ENCODE measurements at regions not wholly inside any gene's neighbourhood (a gene's known extent, or its start where the extent isn't known, plus 50 kb on each side); places are given as distances from the start of the nearest gene placed in this dataset.

DNA sequence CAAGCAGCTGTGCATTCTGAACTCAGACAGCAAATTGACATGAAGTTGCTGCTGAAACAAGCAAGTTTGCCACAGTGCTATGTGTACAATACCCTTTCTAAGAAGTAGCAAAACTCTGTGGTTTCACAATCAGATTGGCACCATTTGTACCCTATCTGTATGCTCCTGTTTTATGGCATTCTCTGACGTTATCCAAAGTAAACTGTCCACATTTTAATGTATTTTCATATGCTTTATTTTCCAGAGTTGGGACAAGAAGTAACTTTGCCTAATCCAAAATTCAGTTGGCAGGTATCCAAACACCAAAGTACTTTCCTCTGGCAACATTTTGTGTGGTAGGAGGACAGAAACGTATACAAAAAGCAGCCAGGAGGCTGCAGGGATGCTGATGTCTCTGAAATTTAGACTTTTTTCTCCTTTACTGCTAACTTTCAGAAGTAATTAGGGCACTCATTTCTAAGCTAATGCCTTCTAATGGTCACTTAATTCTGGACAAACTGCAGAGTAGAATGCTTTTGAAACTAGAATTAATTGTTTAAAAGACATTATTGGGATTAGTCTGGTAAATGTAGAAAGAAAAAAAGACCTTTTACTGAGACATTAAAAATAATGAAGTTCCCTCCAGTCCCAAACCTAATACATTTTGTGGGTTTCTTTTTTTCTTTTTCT is 414.7 kb upstream of the NRP1 start:
- Histone ChIP-seq H3K4me3 (ENCODE audit: low read depth in 1 of 3, low read length in 3 of 3) (no peak overlapping the region), H3K9me3 (ENCODE audit: control insufficient read depth in 2 of 2, insufficient read depth in 1 of 2, low read depth in 1 of 2, low read length in 1 of 2) (peaks cover 0 to 1% of the 10 kb centered on the region in 2 donors), H3K4me1 (ENCODE audit: control insufficient read depth in 3 of 3, insufficient read depth in 2 of 3, low read depth in 1 of 3, low read length in 2 of 3) (no peaks in the 10 kb centered on the region), H3K36me3 (ENCODE audit: control insufficient read depth in 3 of 3, insufficient read depth in 2 of 3, low read depth in 1 of 3, low read length in 3 of 3) (no peaks in the 10 kb centered on the region), H3K27ac (ENCODE audit: low read depth in 1 of 3, low read length in 2 of 3) (no peak overlapping the region), H3K27me3 (ENCODE audit: control insufficient read depth in 3 of 3, insufficient read depth in 3 of 3, low read length in 3 of 3) (no peaks in the 10 kb centered on the region)
- DNase-seq (no peak), FAIRE-seq (no peak)
- 20 to 23% (median 21%) methylated on average over 2 of the region's 2 CpGs for WGBS, 3 donors

DNA sequence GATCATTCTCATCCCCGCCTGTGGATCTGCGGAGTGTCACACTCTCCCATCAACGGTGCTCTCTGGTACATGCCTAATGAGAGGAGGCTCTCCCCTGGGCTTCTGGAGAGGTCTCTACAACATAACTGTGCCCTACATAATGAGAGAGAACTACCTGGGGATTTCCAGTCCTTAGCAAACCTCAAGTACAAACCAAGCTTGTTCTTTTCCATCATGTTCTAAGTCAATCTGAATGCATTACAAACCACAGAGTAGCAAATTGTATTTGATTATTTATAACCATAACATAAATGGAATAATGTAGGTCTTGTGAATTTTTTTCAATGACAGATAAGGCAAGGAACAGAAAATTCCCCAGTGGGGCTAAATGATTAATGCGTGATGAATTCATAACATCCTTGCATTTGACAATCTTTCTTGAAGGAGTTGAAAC is 412.4 kb upstream of the NRP1 start:
- H3K4me1 ChIP-seq (ENCODE audit: control insufficient read depth in 3 of 3, insufficient read depth in 2 of 3, low read depth in 1 of 3, low read length in 2 of 3) = no peaks in the 10 kb centered on the region
- peaks cover 0 to 11% of the 10 kb centered on the region in 2 donors for H3K9me3 ChIP-seq (ENCODE audit: control insufficient read depth in 2 of 2, insufficient read depth in 1 of 2, low read depth in 1 of 2, low read length in 1 of 2)
- no peaks in the 10 kb centered on the region for H3K36me3 ChIP-seq (ENCODE audit: control insufficient read depth in 3 of 3, insufficient read depth in 2 of 3, low read depth in 1 of 3, low read length in 3 of 3)
- no peak overlapping the region for H3K27ac ChIP-seq (ENCODE audit: low read depth in 1 of 3, low read length in 2 of 3)
- FAIRE-seq = no peak
- H3K27me3 ChIP-seq (ENCODE audit: control insufficient read depth in 3 of 3, insufficient read depth in 3 of 3, low read length in 3 of 3) = no peaks in the 10 kb centered on the region
- no peak for DNase-seq
- no peak overlapping the region for H3K4me3 ChIP-seq (ENCODE audit: low read depth in 1 of 3, low read length in 3 of 3)
- WGBS, 3 donors = 92 to 94% (median 92%) methylated on average over 4 of the region's 4 CpGs

GRCh38 chr10:33746186-33746585 is 411.7 kb upstream of the NRP1 start:
- Histone ChIP-seq H3K27ac (ENCODE audit: low read depth in 1 of 3, low read length in 2 of 3) (no peak overlapping the region), H3K4me3 (ENCODE audit: low read depth in 1 of 3, low read length in 3 of 3) (no peak overlapping the region), H3K4me1 (ENCODE audit: control insufficient read depth in 3 of 3, insufficient read depth in 2 of 3, low read depth in 1 of 3, low read length in 2 of 3) (no peaks in the 10 kb centered on the region), H3K36me3 (ENCODE audit: control insufficient read depth in 3 of 3, insufficient read depth in 2 of 3, low read depth in 1 of 3, low read length in 3 of 3) (no peaks in the 10 kb centered on the region), H3K27me3 (ENCODE audit: control insufficient read depth in 3 of 3, insufficient read depth in 3 of 3, low read length in 3 of 3) (no peaks in the 10 kb centered on the region), H3K9me3 (ENCODE audit: control insufficient read depth in 2 of 2, insufficient read depth in 1 of 2, low read depth in 1 of 2, low read length in 1 of 2) (peaks cover 0 to 11% of the 10 kb centered on the region in 2 donors)
- FAIRE-seq (no peak), DNase-seq (no peak)
- WGBS, 3 donors = 88 to 92% (median 92%) methylated on average over 6 of the region's 6 CpGs

GRCh38 chr10:33743429-33743857 is 409.0 kb upstream of the NRP1 start:
- peak; percentile 72 to 94 for DNase-seq
- H3K4me1 ChIP-seq (ENCODE audit: control insufficient read depth in 3 of 3, insufficient read depth in 2 of 3, low read depth in 1 of 3, low read length in 2 of 3) = no peaks in the 10 kb centered on the region
- no peak for FAIRE-seq

GRCh38 chr10:33739031-33739430 is 404.6 kb upstream of the NRP1 start:
- peaks cover 0 to 8% of the 10 kb centered on the region in 2 donors for H3K9me3 ChIP-seq (ENCODE audit: control insufficient read depth in 2 of 2, insufficient read depth in 1 of 2, low read depth in 1 of 2, low read length in 1 of 2)
- DNase-seq (no peak), FAIRE-seq (no peak)
- no peak overlapping the region for H3K27ac ChIP-seq (ENCODE audit: low read depth in 1 of 3, low read length in 2 of 3)
- peaks cover 0 to 4% (median 0%) of the 10 kb centered on the region in 3 donors for H3K4me1 ChIP-seq (ENCODE audit: control insufficient read depth in 3 of 3, insufficient read depth in 2 of 3, low read depth in 1 of 3, low read length in 2 of 3)
- no peaks in the 10 kb centered on the region for H3K27me3 ChIP-seq (ENCODE audit: control insufficient read depth in 3 of 3, insufficient read depth in 3 of 3, low read length in 3 of 3)
- H3K4me3 ChIP-seq (ENCODE audit: low read depth in 1 of 3, low read length in 3 of 3) = no peak overlapping the region
- H3K36me3 ChIP-seq (ENCODE audit: control insufficient read depth in 3 of 3, insufficient read depth in 2 of 3, low read depth in 1 of 3, low read length in 3 of 3) = no peaks in the 10 kb centered on the region

More at GRCh38 chr10:33743429-33743857, 409.0 kb upstream of the NRP1 start:
- WGBS, 3 donors = 10 to 54% (median 15%) methylated on average over 2 of the region's 2 CpGs
- H3K27ac ChIP-seq (ENCODE audit: low read depth in 1 of 3, low read length in 2 of 3) = no peak overlapping the region
- no peak overlapping the region for H3K4me3 ChIP-seq (ENCODE audit: low read depth in 1 of 3, low read length in 3 of 3)
- H3K36me3 ChIP-seq (ENCODE audit: control insufficient read depth in 3 of 3, insufficient read depth in 2 of 3, low read depth in 1 of 3, low read length in 3 of 3) = no peaks in the 10 kb centered on the region
- H3K27me3 ChIP-seq (ENCODE audit: control insufficient read depth in 3 of 3, insufficient read depth in 3 of 3, low read length in 3 of 3) = no peaks in the 10 kb centered on the region
- H3K9me3 ChIP-seq (ENCODE audit: control insufficient read depth in 2 of 2, insufficient read depth in 1 of 2, low read depth in 1 of 2, low read length in 1 of 2) = peaks cover 0 to 11% of the 10 kb centered on the region in 2 donors

DNA sequence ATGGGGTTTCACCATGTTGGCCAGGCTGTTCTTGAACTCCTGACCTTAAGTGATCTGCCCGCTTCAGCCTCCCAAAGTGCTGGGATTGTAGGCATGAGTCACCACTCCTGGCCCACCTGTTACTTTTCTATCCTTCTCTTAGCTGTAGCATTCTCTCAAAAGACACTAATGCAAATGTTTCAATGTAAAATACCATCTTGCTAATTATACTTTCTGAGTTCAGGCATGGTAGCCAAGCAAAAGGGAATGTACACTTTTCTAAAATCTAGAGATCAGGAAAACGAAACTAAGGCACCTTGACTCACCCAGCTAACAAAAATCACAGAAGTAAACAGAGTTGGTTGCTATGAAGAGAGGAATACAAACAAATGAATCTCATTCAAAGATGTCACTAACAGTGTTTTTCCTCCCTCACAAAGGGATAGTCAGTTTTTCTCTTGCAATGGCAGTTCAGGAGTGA is 401.0 kb upstream of the NRP1 start:
- FAIRE-seq (no peak), DNase-seq (peak; percentile 15 to 24)
- Histone ChIP-seq H3K27ac (ENCODE audit: low read depth in 1 of 3, low read length in 2 of 3) (no peak overlapping the region), H3K27me3 (ENCODE audit: control insufficient read depth in 3 of 3, insufficient read depth in 3 of 3, low read length in 3 of 3) (no peaks in the 10 kb centered on the region), H3K9me3 (ENCODE audit: control insufficient read depth in 2 of 2, insufficient read depth in 1 of 2, low read depth in 1 of 2, low read length in 1 of 2) (no peaks in the 10 kb centered on the region), H3K36me3 (ENCODE audit: control insufficient read depth in 3 of 3, insufficient read depth in 2 of 3, low read depth in 1 of 3, low read length in 3 of 3) (no peaks in the 10 kb centered on the region), H3K4me3 (ENCODE audit: low read depth in 1 of 3, low read length in 3 of 3) (no peak overlapping the region), H3K4me1 (ENCODE audit: control insufficient read depth in 3 of 3, insufficient read depth in 2 of 3, low read depth in 1 of 3, low read length in 2 of 3) (peaks cover 0 to 4% (median 0%) of the 10 kb centered on the region in 3 donors)
- 43 to 54% (median 46%) methylated on average over 2 of the region's 2 CpGs for WGBS, 3 donors

GRCh38 chr10:33734393-33735155 is 400.1 kb upstream of the NRP1 start:
- H3K9me3 ChIP-seq (ENCODE audit: control insufficient read depth in 2 of 2, insufficient read depth in 1 of 2, low read depth in 1 of 2, low read length in 1 of 2) = no peaks in the 10 kb centered on the region
- no peaks in the 10 kb centered on the region for H3K27me3 ChIP-seq (ENCODE audit: control insufficient read depth in 3 of 3, insufficient read depth in 3 of 3, low read length in 3 of 3)
- no peak overlapping the region for H3K27ac ChIP-seq (ENCODE audit: low read depth in 1 of 3, low read length in 2 of 3)
- WGBS, 3 donors = 84 to 88% (median 86%) methylated on average over 6 of the region's 6 CpGs
- no peaks in the 10 kb centered on the region for H3K36me3 ChIP-seq (ENCODE audit: control insufficient read depth in 3 of 3, insufficient read depth in 2 of 3, low read depth in 1 of 3, low read length in 3 of 3)
- no peak overlapping the region for H3K4me3 ChIP-seq (ENCODE audit: low read depth in 1 of 3, low read length in 3 of 3)
- H3K4me1 ChIP-seq (ENCODE audit: control insufficient read depth in 3 of 3, insufficient read depth in 2 of 3, low read depth in 1 of 3, low read length in 2 of 3) = peaks cover 0 to 4% (median 0%) of the 10 kb centered on the region in 3 donors
- FAIRE-seq = no peak
- no peak for DNase-seq

GRCh38 chr10:33733058-33733457 is 398.6 kb upstream of the NRP1 start:
- H3K27ac ChIP-seq (ENCODE audit: low read depth in 1 of 3, low read length in 2 of 3) = no peak overlapping the region
- no peak overlapping the region for H3K4me3 ChIP-seq (ENCODE audit: low read depth in 1 of 3, low read length in 3 of 3)
- peaks cover 0 to 2% of the 10 kb centered on the region in 2 donors for H3K9me3 ChIP-seq (ENCODE audit: control insufficient read depth in 2 of 2, insufficient read depth in 1 of 2, low read depth in 1 of 2, low read length in 1 of 2)
- WGBS, 3 donors = 89 to 92% (median 90%) methylated on average over 3 of the region's 3 CpGs
- H3K36me3 ChIP-seq (ENCODE audit: control insufficient read depth in 3 of 3, insufficient read depth in 2 of 3, low read depth in 1 of 3, low read length in 3 of 3) = no peaks in the 10 kb centered on the region
- no peaks in the 10 kb centered on the region for H3K27me3 ChIP-seq (ENCODE audit: control insufficient read depth in 3 of 3, insufficient read depth in 3 of 3, low read length in 3 of 3)
- FAIRE-seq = no peak
- H3K4me1 ChIP-seq (ENCODE audit: control insufficient read depth in 3 of 3, insufficient read depth in 2 of 3, low read depth in 1 of 3, low read length in 2 of 3) = peaks cover 0 to 4% (median 0%) of the 10 kb centered on the region in 3 donors
- DNase-seq = no peak

Data from small intestine (tissue), 7 donors.